ENCODE measurements at regions not wholly inside any gene's neighbourhood (a gene's known extent, or its start where the extent isn't known, plus 50 kb on each side); places are given as distances from the start of the nearest gene placed in this dataset.

- TF ChIP-seq CTCF (conservative IDR thresholded peaks at IDR 0.05) (no peak), EZH2 (IDR thresholded peaks at IDR 0.05; ENCODE audit: low read depth) (no peak)
These were observed 694.5 kb downstream of the NXPH1 start for GRCh38 chr7:9127901-9128300.
